ENCODE measurements at regions not wholly inside any gene's neighbourhood (a gene's known extent, or its start where the extent isn't known, plus 50 kb on each side); places are given as distances from the start of the nearest gene placed in this dataset.
"Not testable (repeated sequence)": the region's sequence is repeated elsewhere in the genome, so short reads cannot be mapped to it uniquely, and the experiment has no call there.

- H3K36me3 Mint-ChIP-seq (ENCODE audit: low read depth): peaks cover 22% of the 10 kb centered on the region
- ChIA-PET CTCF (no interaction called here), POLR2A (no interaction called here)
- H3K27me3 Mint-ChIP-seq (ENCODE audit: low read depth): no peaks in the 10 kb centered on the region
- no peaks in the 10 kb centered on the region for H3K9me3 Mint-ChIP-seq (ENCODE audit: insufficient read depth)
- peaks cover 3% of the 10 kb centered on the region for H3K4me1 Mint-ChIP-seq (ENCODE audit: low read depth)
- no peak overlapping the region for H3K27ac Mint-ChIP-seq
- no peak overlapping the region for H3K4me3 Mint-ChIP-seq
- no peak for DNase-seq
- ATAC-seq: no peak
These were observed 57.4 kb upstream of the FOXN3 start for GRCh38 chr14:89474464-89474863.

DNA sequence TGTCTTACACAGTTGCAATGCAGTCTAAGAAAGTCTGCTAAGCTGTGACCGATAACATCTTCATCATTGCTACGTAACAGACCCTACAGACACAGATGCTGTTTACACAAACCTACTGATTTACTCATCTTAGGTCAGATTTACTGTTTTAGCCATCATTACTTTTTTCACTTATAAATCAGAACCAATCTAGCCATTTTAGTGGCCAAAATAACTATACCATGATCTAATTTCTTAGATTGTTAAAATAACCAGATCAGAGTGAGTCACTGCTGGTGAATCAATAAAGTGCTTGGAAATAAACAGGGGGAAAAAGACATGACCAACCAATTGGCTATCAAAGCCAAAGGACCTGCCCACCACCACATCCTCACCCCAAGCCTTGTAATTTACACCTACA, 57.0 kb upstream of the FOXN3 start:
- Mint-ChIP-seq H3K27me3 (ENCODE audit: low read depth) (no peaks in the 10 kb centered on the region), H3K4me1 (ENCODE audit: low read depth) (peaks cover 3% of the 10 kb centered on the region), H3K36me3 (ENCODE audit: low read depth) (peaks cover 20% of the 10 kb centered on the region), H3K27ac (no peak overlapping the region), H3K9me3 (ENCODE audit: insufficient read depth) (no peaks in the 10 kb centered on the region), H3K4me3 (no peak overlapping the region)
- ATAC-seq (no peak), DNase-seq (no peak)
- ChIA-PET CTCF (no interaction called here), POLR2A (no interaction called here)

- peaks cover 5% of the 10 kb centered on the region for H3K4me1 Mint-ChIP-seq (ENCODE audit: low read depth)
- CTCF ChIA-PET: no interaction called here
These were observed 56.5 kb upstream of the FOXN3 start for GRCh38 chr14:89473569-89473968.

GRCh38 chr14:89470401-89470800, 53.4 kb upstream of the FOXN3 start:
- ChIA-PET CTCF (interaction anchor here (1.3 kb wide), 1 partner anchor 53 kb away, joined by 3 read pairs; no protein-coding TSS in a partner anchor), POLR2A (no interaction called here)
- ATAC-seq (no peak), DNase-seq (no peak)
- Mint-ChIP-seq H3K4me3 (no peak overlapping the region), H3K27me3 (ENCODE audit: low read depth) (no peaks in the 10 kb centered on the region), H3K27ac (no peak overlapping the region), H3K36me3 (ENCODE audit: low read depth) (peaks cover 28% of the 10 kb centered on the region), H3K4me1 (ENCODE audit: low read depth) (peaks cover 31% of the 10 kb centered on the region), H3K9me3 (ENCODE audit: insufficient read depth) (no peaks in the 10 kb centered on the region)

More at GRCh38 chr14:89473569-89473968, 56.5 kb upstream of the FOXN3 start:
- Mint-ChIP-seq H3K4me3 (no peak overlapping the region), H3K9me3 (ENCODE audit: insufficient read depth) (no peaks in the 10 kb centered on the region), H3K27me3 (ENCODE audit: low read depth) (no peaks in the 10 kb centered on the region), H3K27ac (no peak overlapping the region), H3K36me3 (ENCODE audit: low read depth) (peaks cover 20% of the 10 kb centered on the region)
- ATAC-seq (no peak), DNase-seq (no peak)
- POLR2A ChIA-PET: no interaction called here

GRCh38 chr14:89469210-89470198, 52.5 kb upstream of the FOXN3 start:
- CTCF ChIA-PET: no interaction called here
- Mint-ChIP-seq H3K36me3 (ENCODE audit: low read depth) (peaks cover 30% of the 10 kb centered on the region), H3K9me3 (ENCODE audit: insufficient read depth) (no peaks in the 10 kb centered on the region), H3K27me3 (ENCODE audit: low read depth) (no peaks in the 10 kb centered on the region), H3K4me1 (ENCODE audit: low read depth) (peaks cover 32% of the 10 kb centered on the region), H3K27ac (no peak overlapping the region), H3K4me3 (no peak overlapping the region)
- ATAC-seq (no peak), DNase-seq (no peak)
- POLR2A ChIA-PET: no interaction called here

GRCh38 chr14:89468566-89468965, 51.5 kb upstream of the FOXN3 start:
- ChIA-PET POLR2A (no interaction called here), CTCF (interaction anchor here (1.3 kb wide), 1 partner anchor 31 kb away, joined by 3 read pairs; no protein-coding TSS in a partner anchor)
- Mint-ChIP-seq H3K27me3 (ENCODE audit: low read depth) (no peaks in the 10 kb centered on the region), H3K27ac (no peak overlapping the region), H3K9me3 (ENCODE audit: insufficient read depth) (no peaks in the 10 kb centered on the region), H3K4me3 (no peak overlapping the region), H3K36me3 (ENCODE audit: low read depth) (peaks cover 30% of the 10 kb centered on the region), H3K4me1 (ENCODE audit: low read depth) (peaks cover 32% of the 10 kb centered on the region)
- DNase-seq (no peak), ATAC-seq (no peak)

DNA sequence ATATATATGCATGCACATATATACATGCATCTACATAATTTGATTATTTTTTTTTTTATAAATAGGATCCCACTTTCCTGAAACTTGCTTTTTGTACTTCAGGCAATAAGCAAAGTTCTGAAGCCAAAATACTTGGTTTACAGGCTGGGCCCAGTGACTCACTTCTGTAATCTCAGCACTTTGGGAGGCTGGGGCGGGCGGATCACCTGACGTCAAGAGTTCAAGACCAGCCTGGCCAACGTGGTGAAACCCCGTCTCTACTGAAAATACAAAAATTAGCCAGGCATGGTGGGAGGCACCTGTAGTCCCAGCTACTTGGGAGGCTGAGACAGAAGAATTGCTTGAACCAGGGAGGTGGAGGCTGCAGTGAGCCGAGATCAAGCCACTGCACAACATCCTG, 51.0 kb upstream of the FOXN3 start:
- Mint-ChIP-seq H3K36me3 (ENCODE audit: low read depth) (peaks cover 27% of the 10 kb centered on the region), H3K4me1 (ENCODE audit: low read depth) (peaks cover 32% of the 10 kb centered on the region)
- ATAC-seq; POLR2A ChIA-PET; DNase-seq; H3K4me3 Mint-ChIP-seq; H3K27me3 Mint-ChIP-seq (ENCODE audit: low read depth); H3K27ac Mint-ChIP-seq; H3K9me3 Mint-ChIP-seq (ENCODE audit: insufficient read depth): not testable (repeated sequence)
- CTCF ChIA-PET: interaction anchor here (0.6 to 2.1 kb wide), 3 partner anchors 30 to 294 kb away, joined by 3 to 7 read pairs (median 3); no protein-coding TSS in a partner anchor

DNA sequence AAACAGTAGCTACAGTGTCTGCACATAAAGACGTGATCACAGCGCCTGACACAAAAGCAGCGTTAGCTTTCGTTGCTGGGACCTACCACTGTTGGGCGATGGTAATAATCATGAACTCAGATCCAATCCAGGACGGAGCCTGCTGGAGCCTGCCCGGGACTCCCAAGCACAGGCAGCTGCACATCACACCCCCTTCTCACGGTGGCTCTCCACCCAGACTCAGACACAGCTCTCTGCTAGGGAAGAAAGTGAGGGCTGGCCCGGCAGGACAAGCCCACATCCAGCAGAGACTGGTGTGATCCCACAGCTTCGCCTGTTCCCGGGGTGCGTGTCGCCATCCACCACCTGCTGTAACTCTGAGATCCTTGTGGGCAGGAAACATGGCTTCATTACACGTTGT, 49.9 kb upstream of the FOXN3 start:
- peak overlapping the region; percentile 80 for H3K27ac Mint-ChIP-seq
- H3K27me3 Mint-ChIP-seq (ENCODE audit: low read depth): no peaks in the 10 kb centered on the region
- H3K4me1 Mint-ChIP-seq (ENCODE audit: low read depth): peaks cover 32% of the 10 kb centered on the region
- DNase-seq (no peak), ATAC-seq (peak; percentile 24)
- H3K4me3 Mint-ChIP-seq: no peak overlapping the region
- H3K36me3 Mint-ChIP-seq (ENCODE audit: low read depth): peaks cover 27% of the 10 kb centered on the region
- ChIA-PET POLR2A (interaction anchor here (0.8 to 1.1 kb wide), 2 partner anchors 36 to 58 kb away, joined by 3 to 7 read pairs; no protein-coding TSS in a partner anchor), CTCF (interaction anchor here (0.7 to 2.1 kb wide), 2 partner anchors 22 to 43 kb away, joined by 3 to 7 read pairs; no protein-coding TSS in a partner anchor)
- no peaks in the 10 kb centered on the region for H3K9me3 Mint-ChIP-seq (ENCODE audit: insufficient read depth)
